ENCODE measurements at regions not wholly inside any gene's neighbourhood (a gene's known extent, or its start where the extent isn't known, plus 50 kb on each side); places are given as distances from the start of the nearest gene placed in this dataset.

GRCh38 chr4:111748157-111748556, 397.1 kb upstream of the FAM241A start:
- Histone ChIP-seq H3K36me3 (ENCODE audit: control insufficient read depth in 2 of 2, extremely low read depth in 1 of 2, insufficient read depth in 2 of 2, low read length in 2 of 2) (no peaks in the 10 kb centered on the region), H3K9me1 (replicated peaks; ENCODE audit: control insufficient read depth, extremely low read depth, insufficient read depth, low read length) (no peaks in the 10 kb centered on the region), H3K4me2 (ENCODE audit: insufficient read depth, low read length) (no peak overlapping the region), H3K27ac (ENCODE audit: insufficient read depth, low read depth, low read length) (no peak overlapping the region), H4K20me1 (replicated peaks; ENCODE audit: control insufficient read depth, extremely low read depth, insufficient read depth, low read length) (no peaks in the 10 kb centered on the region), H3K9ac (replicated peaks; ENCODE audit: extremely low read depth, insufficient read depth, low read length) (no peak overlapping the region), H3K27me3 (ENCODE audit: control insufficient read depth in 2 of 2, insufficient read depth in 2 of 2, low read length in 2 of 2) (peaks cover 0 to 8% of the 10 kb centered on the region in 2 experiments), H2AFZ (ENCODE audit: low read depth, low read length) (no peak overlapping the region), H3K4me1 (ENCODE audit: control insufficient read depth, extremely low read depth, insufficient read depth, low read length) (no peaks in the 10 kb centered on the region), H3K4me3 (replicated peaks in 1 of 3; ENCODE audit: insufficient read depth in 1 of 3, low read depth in 1 of 3, low read length in 3 of 3) (no peak overlapping the region), H3K9me3 (replicated peaks; ENCODE audit: control insufficient read depth, insufficient read depth, low read length) (no peaks in the 10 kb centered on the region), H3K79me2 (ENCODE audit: control insufficient read depth, insufficient read depth, low read length) (no peaks in the 10 kb centered on the region)
- intact Hi-C loops (cut with micrococcal nuclease) (no loop called here), dilution Hi-C loops (cut with MboI; ENCODE audit: extremely low pct_ligation_motif_present, low sequenced_read_pairs) (no loop called here)
- BruUV-seq (replicated peaks) = no TSS peak
- POLR2A ChIA-PET = no interaction called here
- TF ChIP-seq MAX (IDR thresholded peaks at IDR 0.05; ENCODE audit: insufficient read depth, insufficient read length) (no peak), POLR2AphosphoS5 (IDR thresholded peaks at IDR 0.05; ENCODE audit: insufficient read depth, low read depth, low read length) (no peak), FOS (IDR thresholded peaks at IDR 0.05; ENCODE audit: borderline replicate concordance, insufficient read depth, low read length) (no peak), POLR2A (IDR thresholded peaks at IDR 0.05; ENCODE audit: low read depth, low read length) (no peak)
- FAIRE-seq (no peak), DNase-seq (ENCODE audit: low read depth, low spot score) (no peak)
- CTCF ChIA-PET = no interaction called here

GRCh38 chr4:111754003-111754402, 391.3 kb upstream of the FAM241A start:
- Histone ChIP-seq H3K4me2 (ENCODE audit: insufficient read depth, low read length) (no peak overlapping the region), H3K9ac (replicated peaks; ENCODE audit: extremely low read depth, insufficient read depth, low read length) (no peak overlapping the region), H3K27ac (ENCODE audit: insufficient read depth, low read depth, low read length) (no peak overlapping the region), H4K20me1 (replicated peaks; ENCODE audit: control insufficient read depth, extremely low read depth, insufficient read depth, low read length) (no peaks in the 10 kb centered on the region), H3K4me1 (ENCODE audit: control insufficient read depth, extremely low read depth, insufficient read depth, low read length) (no peaks in the 10 kb centered on the region), H3K36me3 (ENCODE audit: control insufficient read depth in 2 of 2, extremely low read depth in 1 of 2, insufficient read depth in 2 of 2, low read length in 2 of 2) (no peaks in the 10 kb centered on the region), H3K4me3 (replicated peaks in 1 of 3; ENCODE audit: insufficient read depth in 1 of 3, low read depth in 1 of 3, low read length in 3 of 3) (no peak overlapping the region), H3K9me3 (replicated peaks; ENCODE audit: control insufficient read depth, insufficient read depth, low read length) (no peaks in the 10 kb centered on the region), H3K27me3 (ENCODE audit: control insufficient read depth in 2 of 2, insufficient read depth in 2 of 2, low read length in 2 of 2) (peaks cover 0 to 10% of the 10 kb centered on the region in 2 experiments), H3K79me2 (ENCODE audit: control insufficient read depth, insufficient read depth, low read length) (no peaks in the 10 kb centered on the region), H2AFZ (ENCODE audit: low read depth, low read length) (no peak overlapping the region), H3K9me1 (replicated peaks; ENCODE audit: control insufficient read depth, extremely low read depth, insufficient read depth, low read length) (no peaks in the 10 kb centered on the region)
- intact Hi-C loops (cut with micrococcal nuclease) (no loop called here), dilution Hi-C loops (cut with MboI; ENCODE audit: extremely low pct_ligation_motif_present, low sequenced_read_pairs) (no loop called here)
- DNase-seq (ENCODE audit: low read depth, low spot score) = no peak
- ChIA-PET POLR2A (no interaction called here), CTCF (no interaction called here)
- no peak for FAIRE-seq
- BruUV-seq (replicated peaks) = no TSS peak
- TF ChIP-seq MYC (IDR thresholded peaks at IDR 0.05; ENCODE audit: low read depth, low read length) = no peak
- TF ChIP-seq FOS (IDR thresholded peaks at IDR 0.05; ENCODE audit: borderline replicate concordance, insufficient read depth, low read length) = no peak
- TF ChIP-seq CTCF (IDR thresholded peaks at IDR 0.05; ENCODE audit: extremely low read depth in 1 of 2, insufficient read depth in 1 of 2, low read depth in 1 of 2, low read length in 2 of 2) = no peak
- TF ChIP-seq EZH2 (IDR thresholded peaks at IDR 0.05; ENCODE audit: borderline replicate concordance, low read depth, low read length, severe bottlenecking) = no peak
- no peak for TF ChIP-seq GATA2 (IDR thresholded peaks at IDR 0.05; ENCODE audit: insufficient read depth, insufficient read length, low read depth, low read length)
- no peak for TF ChIP-seq JUN (IDR thresholded peaks at IDR 0.05; ENCODE audit: borderline replicate concordance, insufficient read depth, insufficient read length, low read depth)
- no peak for TF ChIP-seq POLR2A (IDR thresholded peaks at IDR 0.05; ENCODE audit: low read depth, low read length)
- TF ChIP-seq POLR2AphosphoS5 (IDR thresholded peaks at IDR 0.05; ENCODE audit: insufficient read depth, low read depth, low read length) = no peak
- TF ChIP-seq MAX (IDR thresholded peaks at IDR 0.05; ENCODE audit: insufficient read depth, insufficient read length) = no peak

Data from endothelial cell of umbilical vein (primary cell).